Spleen (tissue), 7 donors: ENCODE measurements at regions not wholly inside any gene's neighbourhood (a gene's known extent, or its start where the extent isn't known, plus 50 kb on each side); places are given as distances from the start of the nearest gene placed in this dataset.

Source experiments
- POLR2A ChIP-seq, 3 donors: fragments of 450-650 bp; IDR thresholded peaks; one replicate each; pipeline ENCODE4 v1.5.1; 2017; ENCODE audit warnings: antibody characterized with exemption in 3 of 3, mild to moderate bottlenecking in 1 of 3
- TF ChIP-seq, protein P1 (sequence below), 11 experiments: fragments of 200-600 bp in 7 of 11; fragments of 450-650 bp in 4 of 11; sonication (generic) in 4 of 11; IDR thresholded peaks in 8 of 11; conservative IDR thresholded peaks in 3 of 11; 1 replicate in 7 of 11; 2 replicates in 4 of 11; pipeline versions ENCODE4 v1.4.0 to v1.8.0; 2016 to 2021; ENCODE audit warnings: antibody characterized with exemption in 11 of 11, inconsistent platforms in 4 of 11, mild to moderate bottlenecking in 1 of 11
- donor health status: DM: no; HTN: no; CAD: no; lungs with moderate emphysema.
- donor health status: DM: no; HTN: no; CAD: no.
- donor health status: DM: no; HTN: no; CAD: no.

DNA sequence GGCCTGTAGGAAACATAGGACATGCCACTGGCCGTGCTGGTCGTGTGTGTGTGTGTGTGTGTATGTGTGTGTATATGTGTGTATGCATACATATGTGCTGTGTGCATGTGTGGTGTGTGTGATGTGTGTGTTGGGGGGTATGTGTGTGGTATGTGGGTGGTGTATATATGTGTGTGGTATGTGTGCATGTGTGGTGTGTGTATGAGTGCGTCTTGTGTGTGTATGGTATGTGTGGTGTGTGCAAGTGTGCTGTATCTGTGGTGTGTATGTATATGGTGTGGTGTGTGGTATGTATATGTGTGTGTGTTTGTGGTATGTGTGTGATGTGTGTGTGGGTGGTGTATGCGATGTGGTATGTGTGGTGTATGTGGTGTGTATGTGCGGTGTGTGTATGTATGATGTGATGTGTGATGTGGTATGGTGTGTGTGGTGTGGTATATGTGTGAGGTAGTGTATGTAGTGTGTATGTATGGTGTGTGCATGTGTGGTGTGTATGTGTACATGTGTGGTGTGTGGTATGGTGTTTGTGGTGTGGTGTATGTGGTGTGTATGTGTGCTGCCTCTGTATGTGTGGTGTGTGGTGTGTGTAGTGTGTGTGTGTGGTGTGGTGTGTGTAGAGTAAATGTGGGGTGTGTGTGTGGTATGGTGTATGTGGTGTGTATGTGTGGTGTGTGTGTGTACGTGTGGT lies 120.8 kb upstream of the CACHD1 start:
- TF ChIP-seq, protein P1, sequence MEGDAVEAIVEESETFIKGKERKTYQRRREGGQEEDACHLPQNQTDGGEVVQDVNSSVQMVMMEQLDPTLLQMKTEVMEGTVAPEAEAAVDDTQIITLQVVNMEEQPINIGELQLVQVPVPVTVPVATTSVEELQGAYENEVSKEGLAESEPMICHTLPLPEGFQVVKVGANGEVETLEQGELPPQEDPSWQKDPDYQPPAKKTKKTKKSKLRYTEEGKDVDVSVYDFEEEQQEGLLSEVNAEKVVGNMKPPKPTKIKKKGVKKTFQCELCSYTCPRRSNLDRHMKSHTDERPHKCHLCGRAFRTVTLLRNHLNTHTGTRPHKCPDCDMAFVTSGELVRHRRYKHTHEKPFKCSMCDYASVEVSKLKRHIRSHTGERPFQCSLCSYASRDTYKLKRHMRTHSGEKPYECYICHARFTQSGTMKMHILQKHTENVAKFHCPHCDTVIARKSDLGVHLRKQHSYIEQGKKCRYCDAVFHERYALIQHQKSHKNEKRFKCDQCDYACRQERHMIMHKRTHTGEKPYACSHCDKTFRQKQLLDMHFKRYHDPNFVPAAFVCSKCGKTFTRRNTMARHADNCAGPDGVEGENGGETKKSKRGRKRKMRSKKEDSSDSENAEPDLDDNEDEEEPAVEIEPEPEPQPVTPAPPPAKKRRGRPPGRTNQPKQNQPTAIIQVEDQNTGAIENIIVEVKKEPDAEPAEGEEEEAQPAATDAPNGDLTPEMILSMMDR (IDR thresholded peaks at IDR 0.05 in 8 of 11, conservative IDR thresholded peaks at IDR 0.05 in 3 of 11): no peak
- TF ChIP-seq POLR2A (IDR thresholded peaks at IDR 0.05): no peak
